ENCODE measurements at regions not wholly inside any gene's neighbourhood (a gene's known extent, or its start where the extent isn't known, plus 50 kb on each side); places are given as distances from the start of the nearest gene placed in this dataset.

DNA sequence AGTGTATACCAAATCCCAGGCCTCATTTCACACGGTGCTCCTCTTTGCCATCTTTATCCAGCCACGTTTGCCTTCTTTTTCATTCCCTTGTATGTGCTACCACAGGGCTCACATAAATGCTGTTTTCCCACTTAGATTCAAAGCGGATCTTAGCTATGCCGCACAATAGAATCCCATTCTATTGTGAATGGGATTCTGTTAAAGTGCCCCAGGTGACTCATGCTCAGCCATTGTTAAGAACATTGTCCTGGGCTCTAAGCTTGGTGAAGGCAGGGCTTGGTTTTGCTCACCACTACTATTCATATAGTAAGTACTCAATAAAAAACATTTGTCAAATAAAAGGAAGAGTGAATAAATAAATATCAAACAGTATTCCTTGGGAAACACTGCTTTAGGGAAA is 72.3 kb upstream of the PHYHIPL start:
- ChIA-PET POLR2A (interaction anchor here (1.3 kb wide), 1 partner anchor 8 kb away, joined by 4 read pairs; no protein-coding TSS in a partner anchor), RAD21 (ENCODE audit: unreplicated experiment) (interaction anchor here (1.1 to 5.8 kb wide), 7 partner anchors 17 to 121 kb away, joined by 3 to 30 read pairs (median 7); no protein-coding TSS in a partner anchor), CTCF (interaction anchor here (0.9 to 1.6 kb wide), 9 partner anchors 11 to 152 kb away, joined by 3 to 5 read pairs (median 3); no protein-coding TSS in a partner anchor), SMC1A (ENCODE audit: uncharacterized antibody, unreplicated experiment) (interaction anchor here (0.6 to 13.1 kb wide), 15 partner anchors 8 to 111 kb away, joined by 3 to 328 read pairs (median 3); no protein-coding TSS in a partner anchor)
- intact Hi-C loops (cut with micrococcal nuclease; ENCODE audit: unreplicated experiment), result no loop called here
- FAIRE-seq, result no peak
- in situ Hi-C loops (cut with MboI), result no loop called here
- H4K20me1 ChIP-seq (ENCODE audit: control insufficient read depth, insufficient read depth), result no peaks in the 10 kb centered on the region
- no peak overlapping the region for H3K4me2 ChIP-seq (ENCODE audit: control insufficient read depth, insufficient read depth)
- H2AFZ ChIP-seq (ENCODE audit: control insufficient read depth, low read depth, low read length), result no peak overlapping the region
- H3K27me3 ChIP-seq (replicated peaks in 1 of 2; ENCODE audit: control insufficient read depth in 2 of 2, insufficient read depth in 2 of 2, low read length in 1 of 2), result no peaks in the 10 kb centered on the region
- no peak for DNase-seq (ENCODE audit: low read depth, low spot score)
- H3K9ac ChIP-seq (ENCODE audit: control insufficient read depth, insufficient read depth, low read length), result no peak overlapping the region
- no peak for ATAC-seq
- no peaks in the 10 kb centered on the region for H3K79me2 ChIP-seq (ENCODE audit: control insufficient read depth, insufficient read depth, low read length)
- no peak overlapping the region for H3K27ac ChIP-seq (ENCODE audit: control insufficient read depth, insufficient read depth)
- H3K4me1 ChIP-seq (ENCODE audit: control insufficient read depth, insufficient read depth, low read length), result no peaks in the 10 kb centered on the region
- WGBS (ENCODE audit: insufficient coverage, insufficient replicate concordance, low lambda C conversion rate, missing lambda C conversion rate), result 26% methylated on average over 4 of the region's 4 CpGs
- H3K9me3 ChIP-seq (replicated peaks; ENCODE audit: control insufficient read depth, insufficient read depth, low read length), result no peaks in the 10 kb centered on the region
- no TSS peak for BruUV-seq (replicated peaks)
- H3K4me3 ChIP-seq, result no peak overlapping the region
- no peaks in the 10 kb centered on the region for H3K36me3 ChIP-seq (ENCODE audit: control insufficient read depth in 2 of 2, insufficient read depth in 2 of 2, low read length in 1 of 2)
- TF ChIP-seq MYC (IDR thresholded peaks at IDR 0.05; ENCODE audit: insufficient read depth, insufficient read length, insufficient replicate concordance, low read length, severe bottlenecking), result no peak
- TF ChIP-seq, protein P1, sequence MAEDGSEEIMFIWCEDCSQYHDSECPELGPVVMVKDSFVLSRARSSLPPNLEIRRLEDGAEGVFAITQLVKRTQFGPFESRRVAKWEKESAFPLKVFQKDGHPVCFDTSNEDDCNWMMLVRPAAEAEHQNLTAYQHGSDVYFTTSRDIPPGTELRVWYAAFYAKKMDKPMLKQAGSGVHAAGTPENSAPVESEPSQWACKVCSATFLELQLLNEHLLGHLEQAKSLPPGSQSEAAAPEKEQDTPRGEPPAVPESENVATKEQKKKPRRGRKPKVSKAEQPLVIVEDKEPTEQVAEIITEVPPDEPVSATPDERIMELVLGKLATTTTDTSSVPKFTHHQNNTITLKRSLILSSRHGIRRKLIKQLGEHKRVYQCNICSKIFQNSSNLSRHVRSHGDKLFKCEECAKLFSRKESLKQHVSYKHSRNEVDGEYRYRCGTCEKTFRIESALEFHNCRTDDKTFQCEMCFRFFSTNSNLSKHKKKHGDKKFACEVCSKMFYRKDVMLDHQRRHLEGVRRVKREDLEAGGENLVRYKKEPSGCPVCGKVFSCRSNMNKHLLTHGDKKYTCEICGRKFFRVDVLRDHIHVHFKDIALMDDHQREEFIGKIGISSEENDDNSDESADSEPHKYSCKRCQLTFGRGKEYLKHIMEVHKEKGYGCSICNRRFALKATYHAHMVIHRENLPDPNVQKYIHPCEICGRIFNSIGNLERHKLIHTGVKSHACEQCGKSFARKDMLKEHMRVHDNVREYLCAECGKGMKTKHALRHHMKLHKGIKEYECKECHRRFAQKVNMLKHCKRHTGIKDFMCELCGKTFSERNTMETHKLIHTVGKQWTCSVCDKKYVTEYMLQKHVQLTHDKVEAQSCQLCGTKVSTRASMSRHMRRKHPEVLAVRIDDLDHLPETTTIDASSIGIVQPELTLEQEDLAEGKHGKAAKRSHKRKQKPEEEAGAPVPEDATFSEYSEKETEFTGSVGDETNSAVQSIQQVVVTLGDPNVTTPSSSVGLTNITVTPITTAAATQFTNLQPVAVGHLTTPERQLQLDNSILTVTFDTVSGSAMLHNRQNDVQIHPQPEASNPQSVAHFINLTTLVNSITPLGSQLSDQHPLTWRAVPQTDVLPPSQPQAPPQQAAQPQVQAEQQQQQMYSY (CRISPR knock-in tag; IDR thresholded peaks at IDR 0.05), result no peak
- no peak for TF ChIP-seq ZSCAN29 (IDR thresholded peaks at IDR 0.05)
- TF ChIP-seq, protein P2, sequence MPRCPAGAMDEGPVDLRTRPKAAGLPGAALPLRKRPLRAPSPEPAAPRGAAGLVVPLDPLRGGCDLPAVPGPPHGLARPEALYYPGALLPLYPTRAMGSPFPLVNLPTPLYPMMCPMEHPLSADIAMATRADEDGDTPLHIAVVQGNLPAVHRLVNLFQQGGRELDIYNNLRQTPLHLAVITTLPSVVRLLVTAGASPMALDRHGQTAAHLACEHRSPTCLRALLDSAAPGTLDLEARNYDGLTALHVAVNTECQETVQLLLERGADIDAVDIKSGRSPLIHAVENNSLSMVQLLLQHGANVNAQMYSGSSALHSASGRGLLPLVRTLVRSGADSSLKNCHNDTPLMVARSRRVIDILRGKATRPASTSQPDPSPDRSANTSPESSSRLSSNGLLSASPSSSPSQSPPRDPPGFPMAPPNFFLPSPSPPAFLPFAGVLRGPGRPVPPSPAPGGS (IDR thresholded peaks at IDR 0.05; ENCODE audit: borderline replicate concordance, insufficient read depth, low read depth, low read length, poor library complexity, severe bottlenecking), result no peak
- TF ChIP-seq CREM (IDR thresholded peaks at IDR 0.05; ENCODE audit: low read depth), result no peak
- TF ChIP-seq POLR2AphosphoS5 (IDR thresholded peaks at IDR 0.05; ENCODE audit: low read length), result no peak
- no peak for TF ChIP-seq NR2C1 (IDR thresholded peaks at IDR 0.05)
- TF ChIP-seq, protein P3, sequence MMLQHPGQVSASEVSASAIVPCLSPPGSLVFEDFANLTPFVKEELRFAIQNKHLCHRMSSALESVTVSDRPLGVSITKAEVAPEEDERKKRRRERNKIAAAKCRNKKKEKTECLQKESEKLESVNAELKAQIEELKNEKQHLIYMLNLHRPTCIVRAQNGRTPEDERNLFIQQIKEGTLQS (IDR thresholded peaks at IDR 0.05; ENCODE audit: borderline replicate concordance, extremely low read depth, low read depth, low read length), result no peak
- TF ChIP-seq CHD1 (IDR thresholded peaks at IDR 0.05; ENCODE audit: low read depth, low read length), result no peak
- no peak for TF ChIP-seq NFIC (IDR thresholded peaks at IDR 0.05; ENCODE audit: low read depth, low read length)
- TF ChIP-seq, protein P4, sequence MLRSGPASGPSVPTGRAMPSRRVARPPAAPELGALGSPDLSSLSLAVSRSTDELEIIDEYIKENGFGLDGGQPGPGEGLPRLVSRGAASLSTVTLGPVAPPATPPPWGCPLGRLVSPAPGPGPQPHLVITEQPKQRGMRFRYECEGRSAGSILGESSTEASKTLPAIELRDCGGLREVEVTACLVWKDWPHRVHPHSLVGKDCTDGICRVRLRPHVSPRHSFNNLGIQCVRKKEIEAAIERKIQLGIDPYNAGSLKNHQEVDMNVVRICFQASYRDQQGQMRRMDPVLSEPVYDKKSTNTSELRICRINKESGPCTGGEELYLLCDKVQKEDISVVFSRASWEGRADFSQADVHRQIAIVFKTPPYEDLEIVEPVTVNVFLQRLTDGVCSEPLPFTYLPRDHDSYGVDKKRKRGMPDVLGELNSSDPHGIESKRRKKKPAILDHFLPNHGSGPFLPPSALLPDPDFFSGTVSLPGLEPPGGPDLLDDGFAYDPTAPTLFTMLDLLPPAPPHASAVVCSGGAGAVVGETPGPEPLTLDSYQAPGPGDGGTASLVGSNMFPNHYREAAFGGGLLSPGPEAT (IDR thresholded peaks at IDR 0.05; ENCODE audit: low read depth), result no peak
- TF ChIP-seq EZH2 (IDR thresholded peaks at IDR 0.05; ENCODE audit: borderline replicate concordance, control insufficient read depth, low read depth, low read length), result no peak
- TF ChIP-seq, protein P5, sequence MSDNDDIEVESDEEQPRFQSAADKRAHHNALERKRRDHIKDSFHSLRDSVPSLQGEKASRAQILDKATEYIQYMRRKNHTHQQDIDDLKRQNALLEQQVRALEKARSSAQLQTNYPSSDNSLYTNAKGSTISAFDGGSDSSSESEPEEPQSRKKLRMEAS (IDR thresholded peaks at IDR 0.05; ENCODE audit: low read depth, low read length), result no peak
- no peak for TF ChIP-seq TAF1 (IDR thresholded peaks at IDR 0.05; ENCODE audit: borderline replicate concordance, low read depth, low read length)

Measured in GM12878 (cell line).